Endodermal cell (in vitro differentiated cells): ENCODE measurements at regions not wholly inside any gene's neighbourhood (a gene's known extent, or its start where the extent isn't known, plus 50 kb on each side); places are given as distances from the start of the nearest gene placed in this dataset.

Experiments
- DNase-seq: peaks from one replicate; pipeline ENCODE4 v3.0.0-alpha.2; 2017
- H3K27ac ChIP-seq: 2 replicates; pipeline ENCODE4 v1.5.1; 2013; ENCODE audit warnings: mild to moderate bottlenecking, low read depth, low read length, moderate library complexity
- H3K27me3 ChIP-seq: 2 replicates; pipeline ENCODE4 v1.6.1; 2013; ENCODE audit warnings: mild to moderate bottlenecking, low read length, moderate library complexity; ENCODE audit not compliant: insufficient read depth, control insufficient read depth, poor library complexity, severe bottlenecking
- H3K36me3 ChIP-seq: 2 replicates; pipeline ENCODE4 v1.7.0; 2013; ENCODE audit warnings: mild to moderate bottlenecking, low read length, moderate library complexity; ENCODE audit not compliant: control insufficient read depth, insufficient read depth
- H3K4me1 ChIP-seq: one replicate; pipeline ENCODE4 v1.7.0; 2013; ENCODE audit warnings: low read length; ENCODE audit not compliant: control insufficient read depth, insufficient read depth
- H3K4me3 ChIP-seq: 2 replicates; pipeline ENCODE4 v1.5.1; 2013; ENCODE audit warnings: mild to moderate bottlenecking, low read length, moderate library complexity
- H3K9ac ChIP-seq: 2 replicates; pipeline ENCODE4 v1.6.1; 2013; ENCODE audit warnings: mild to moderate bottlenecking, low read length, moderate library complexity; ENCODE audit not compliant: poor library complexity, severe bottlenecking; ENCODE audit errors: extremely low read depth
- H3K9me3 ChIP-seq: 2 replicates; pipeline ENCODE4 v1.6.1; 2013; ENCODE audit warnings: mild to moderate bottlenecking, low read length, moderate library complexity; ENCODE audit not compliant: control insufficient read depth
- H3K27ac Mint-ChIP-seq: 2 replicates; pipeline ENCODE4 v1.8.0; 2020; ENCODE audit warnings: mixed read lengths
- H3K27me3 Mint-ChIP-seq: 2 replicates; pipeline ENCODE4 v1.8.0; 2021; ENCODE audit warnings: mild to moderate bottlenecking, mixed read lengths; ENCODE audit not compliant: insufficient read depth
- H3K36me3 Mint-ChIP-seq: 2 replicates; pipeline ENCODE4 v1.8.0; 2020; ENCODE audit warnings: low read depth, mixed read lengths
- H3K4me1 Mint-ChIP-seq: 2 replicates; pipeline ENCODE4 v1.8.0; 2020; ENCODE audit warnings: mixed read lengths
- H3K4me3 Mint-ChIP-seq: 2 replicates; pipeline ENCODE4 v1.8.0; 2020; ENCODE audit warnings: mild to moderate bottlenecking, moderate library complexity, mixed read lengths
- H3K9me3 Mint-ChIP-seq: 2 replicates; pipeline ENCODE4 v1.8.0; 2020; ENCODE audit warnings: mild to moderate bottlenecking, mixed read lengths
- WGBS, 2 experiments: methylation state at CpG; one replicate each; pipeline versions ENCODE4 v1.1.5 to v1.1.7; 2013; ENCODE audit warnings: missing lambda C conversion rate in 2 of 2, mixed read lengths in 1 of 2; ENCODE audit not compliant: insufficient coverage in 1 of 2, insufficient read length in 1 of 2; 5-methylcytosine and 5-hydroxymethylcytosine counted together
- TF ChIP-seq, protein P1 (sequence below): fragments of 200-600 bp; sonication (generic); conservative IDR thresholded peaks from 2 replicates; pipeline ENCODE4 v1.5.0; 2021; ENCODE audit warnings: antibody characterized with exemption, mild to moderate bottlenecking

DNA sequence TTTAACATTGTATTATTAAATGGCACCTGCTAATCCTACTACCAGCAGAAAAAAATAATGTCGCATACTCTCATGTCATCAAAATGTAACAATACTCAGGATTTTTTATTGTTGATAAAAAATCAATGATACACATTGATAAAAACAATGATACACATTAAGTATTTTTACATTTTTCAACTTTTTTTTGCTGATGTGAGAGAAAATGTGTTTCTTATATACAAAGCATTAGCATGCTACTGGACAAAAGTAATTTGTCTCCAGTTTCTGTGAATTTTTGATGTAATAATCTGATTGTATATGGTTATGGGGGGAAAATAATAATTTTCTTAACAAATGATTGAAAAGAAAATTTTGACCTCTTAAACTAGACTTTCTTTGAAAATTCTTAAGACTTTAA is 1256.6 kb upstream of the CNTN5 start:
- H3K27ac ChIP-seq, result peak overlapping the region; percentile 21
- DNase-seq, result no peak
- Mint-ChIP-seq H3K36me3 (no peaks in the 10 kb centered on the region), H3K4me1 (no peaks in the 10 kb centered on the region), H3K27ac (no peak overlapping the region), H3K4me3 (no peak overlapping the region), H3K9me3 (peaks cover 8% of the 10 kb centered on the region), H3K27me3 (no peaks in the 10 kb centered on the region)
- H3K4me1 ChIP-seq, result no peaks in the 10 kb centered on the region
- H3K27me3 ChIP-seq, result no peaks in the 10 kb centered on the region
- no peak overlapping the region for H3K9ac ChIP-seq
- TF ChIP-seq, protein P1, sequence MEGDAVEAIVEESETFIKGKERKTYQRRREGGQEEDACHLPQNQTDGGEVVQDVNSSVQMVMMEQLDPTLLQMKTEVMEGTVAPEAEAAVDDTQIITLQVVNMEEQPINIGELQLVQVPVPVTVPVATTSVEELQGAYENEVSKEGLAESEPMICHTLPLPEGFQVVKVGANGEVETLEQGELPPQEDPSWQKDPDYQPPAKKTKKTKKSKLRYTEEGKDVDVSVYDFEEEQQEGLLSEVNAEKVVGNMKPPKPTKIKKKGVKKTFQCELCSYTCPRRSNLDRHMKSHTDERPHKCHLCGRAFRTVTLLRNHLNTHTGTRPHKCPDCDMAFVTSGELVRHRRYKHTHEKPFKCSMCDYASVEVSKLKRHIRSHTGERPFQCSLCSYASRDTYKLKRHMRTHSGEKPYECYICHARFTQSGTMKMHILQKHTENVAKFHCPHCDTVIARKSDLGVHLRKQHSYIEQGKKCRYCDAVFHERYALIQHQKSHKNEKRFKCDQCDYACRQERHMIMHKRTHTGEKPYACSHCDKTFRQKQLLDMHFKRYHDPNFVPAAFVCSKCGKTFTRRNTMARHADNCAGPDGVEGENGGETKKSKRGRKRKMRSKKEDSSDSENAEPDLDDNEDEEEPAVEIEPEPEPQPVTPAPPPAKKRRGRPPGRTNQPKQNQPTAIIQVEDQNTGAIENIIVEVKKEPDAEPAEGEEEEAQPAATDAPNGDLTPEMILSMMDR, result no peak
- peaks cover 5% of the 10 kb centered on the region for H3K9me3 ChIP-seq
- no peak overlapping the region for H3K4me3 ChIP-seq
- WGBS, 2 experiments, result no CpG with 5 or more reads among the region's 1 CpG
- H3K36me3 ChIP-seq, result no peaks in the 10 kb centered on the region

DNA sequence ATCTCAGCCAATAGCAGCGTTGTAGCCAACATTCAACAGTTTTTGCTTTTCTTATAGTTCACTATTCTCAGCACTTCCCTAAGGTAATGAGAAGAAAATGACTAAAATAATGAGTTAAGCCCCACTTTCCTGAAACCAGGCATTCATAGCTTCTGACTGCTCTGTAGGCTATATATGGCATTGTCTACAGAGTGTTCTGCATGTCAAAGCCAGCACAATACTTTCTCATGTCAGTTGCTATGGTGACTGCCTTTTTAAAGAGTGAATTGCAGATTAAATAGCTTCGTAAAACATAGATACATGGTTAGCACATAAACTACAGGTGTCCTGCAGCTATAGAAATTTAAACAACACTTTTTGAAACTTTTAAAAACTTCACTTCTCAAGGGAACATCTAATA is 1256.1 kb upstream of the CNTN5 start:
- H3K9me3 Mint-ChIP-seq, result peaks cover 8% of the 10 kb centered on the region
- TF ChIP-seq, protein P1, result no peak
- H3K4me3 Mint-ChIP-seq, result no peak overlapping the region
- Histone ChIP-seq H3K36me3 (no peaks in the 10 kb centered on the region), H3K27me3 (no peaks in the 10 kb centered on the region), H3K4me3 (no peak overlapping the region), H3K9ac (no peak overlapping the region), H3K27ac (peak overlapping the region; percentile 30), H3K9me3 (peaks cover 5% of the 10 kb centered on the region), H3K4me1 (no peaks in the 10 kb centered on the region)
- DNase-seq, result no peak
- no peak overlapping the region for H3K27ac Mint-ChIP-seq
- no peaks in the 10 kb centered on the region for H3K27me3 Mint-ChIP-seq
- WGBS, 2 experiments, result 79% methylated on average over 2 of the region's 2 CpGs; no CpG with 5 or more reads in 1 of the 2 experiments
- no peaks in the 10 kb centered on the region for H3K4me1 Mint-ChIP-seq
- H3K36me3 Mint-ChIP-seq, result no peaks in the 10 kb centered on the region

DNA sequence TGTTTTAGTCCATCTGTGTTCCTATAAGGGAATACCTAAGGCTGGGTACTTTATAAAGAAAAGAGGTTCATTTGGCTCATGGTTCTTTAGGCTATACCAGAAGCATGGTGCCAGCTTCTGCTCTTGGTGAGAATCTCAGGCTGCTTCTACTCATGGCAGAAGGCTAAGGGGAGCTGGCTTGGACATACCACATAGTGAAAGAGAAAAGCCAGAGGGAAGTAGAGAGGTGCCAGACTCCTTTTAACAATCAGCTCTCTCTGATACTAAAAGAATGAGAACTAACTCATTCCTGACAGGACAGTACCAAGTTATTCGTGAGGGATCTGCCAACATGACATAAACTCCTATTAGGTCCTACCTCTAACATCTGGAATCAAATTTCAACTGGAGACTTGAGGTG is 1250.2 kb upstream of the CNTN5 start:
- TF ChIP-seq, protein P1, result no peak
- no peaks in the 10 kb centered on the region for H3K4me1 ChIP-seq
- 83 to 86% methylated on average over 1 of the region's 1 CpG for WGBS, 2 experiments

More for the DNA sequence above, 1250.2 kb upstream of the CNTN5 start:
- peaks cover 3% of the 10 kb centered on the region for H3K9me3 Mint-ChIP-seq
- H3K4me3 ChIP-seq, result no peak overlapping the region
- H3K27ac ChIP-seq, result no peak overlapping the region
- H3K4me3 Mint-ChIP-seq, result no peak overlapping the region
- H3K27ac Mint-ChIP-seq, result no peak overlapping the region
- no peaks in the 10 kb centered on the region for H3K4me1 Mint-ChIP-seq
- H3K36me3 ChIP-seq, result no peaks in the 10 kb centered on the region
- H3K9ac ChIP-seq, result no peak overlapping the region
- no peak for DNase-seq
- peaks cover 7% of the 10 kb centered on the region for H3K9me3 ChIP-seq
- no peaks in the 10 kb centered on the region for H3K27me3 Mint-ChIP-seq
- H3K36me3 Mint-ChIP-seq, result no peaks in the 10 kb centered on the region
- no peaks in the 10 kb centered on the region for H3K27me3 ChIP-seq
